Liver (tissue), 8 donors: ENCODE measurements at regions not wholly inside any gene's neighbourhood (a gene's known extent, or its start where the extent isn't known, plus 50 kb on each side); places are given as distances from the start of the nearest gene placed in this dataset.

Experiments
- DNase-seq: peaks from one replicate; pipeline ENCODE4 v3.0.0-alpha.2; 2017; ENCODE audit warnings: low spot score
- H3K27ac ChIP-seq, 2 donors: one replicate each; pipeline ENCODE4 v1.7.0; 2013; ENCODE audit warnings: inconsistent platforms in 2 of 2, low read length in 2 of 2, control low read depth in 1 of 2, low read depth in 1 of 2, mild to moderate bottlenecking in 1 of 2
- H3K27me3 ChIP-seq, 4 donors: one replicate each; pipeline versions ENCODE4 v1.6.1 to v1.7.0; 2013; ENCODE audit warnings: low read length in 3 of 4, inconsistent platforms in 1 of 4, mild to moderate bottlenecking in 1 of 4, moderate library complexity in 1 of 4; ENCODE audit not compliant: control insufficient read depth in 4 of 4, insufficient read depth in 4 of 4
- H3K36me3 ChIP-seq, 4 donors: one replicate each; pipeline versions ENCODE4 v1.6.1 to v1.7.0; 2013; ENCODE audit warnings: low read length in 3 of 4, mild to moderate bottlenecking in 3 of 4, low read depth in 1 of 4, moderate library complexity in 1 of 4; ENCODE audit not compliant: control insufficient read depth in 4 of 4, insufficient read depth in 3 of 4
- H3K4me1 ChIP-seq, 4 donors: one replicate each; pipeline versions ENCODE4 v1.6.1 to v1.7.0; 2013; ENCODE audit warnings: low read length in 3 of 4, mild to moderate bottlenecking in 3 of 4, moderate library complexity in 1 of 4; ENCODE audit not compliant: control insufficient read depth in 4 of 4, insufficient read depth in 4 of 4
- H3K4me3 ChIP-seq, 3 donors: one replicate each; pipeline versions ENCODE4 v1.6.1 to v1.7.0; 2013; ENCODE audit warnings: low read length in 3 of 3, control low read depth in 1 of 3, low read depth in 1 of 3, mild to moderate bottlenecking in 1 of 3
- H3K9ac ChIP-seq, 2 donors: one replicate each; pipeline ENCODE4 v1.7.0; 2013; ENCODE audit warnings: low read length in 2 of 2, mild to moderate bottlenecking in 2 of 2, moderate library complexity in 2 of 2, control low read depth in 1 of 2, low read depth in 1 of 2
- H3K9me3 ChIP-seq, 4 donors: one replicate each; pipeline versions ENCODE4 v1.6.1 to v1.7.0; 2013; ENCODE audit warnings: low read length in 3 of 4; ENCODE audit not compliant: control insufficient read depth in 4 of 4
- CTCF ChIP-seq: fragments of 150-350 bp; IDR thresholded peaks from 2 replicates; pipeline ENCODE4 v1.5.1; 2017; ENCODE audit warnings: improper control_type of control experiment, low read depth, low read length; ENCODE audit not compliant: missing input control
- EGR1 ChIP-seq, 2 donors: IDR thresholded peaks; 2 replicates each; pipeline ENCODE4 v1.6.1; 2016 to 2018; ENCODE audit warnings: antibody characterized with exemption in 2 of 2, low read depth in 2 of 2
- FOXA1 ChIP-seq: IDR thresholded peaks from 2 replicates; pipeline ENCODE4 v1.6.1; 2016; ENCODE audit warnings: antibody characterized with exemption
- GABPA ChIP-seq, 2 donors: IDR thresholded peaks in 1 of 2; conservative IDR thresholded peaks in 1 of 2; 2 replicates each; pipeline ENCODE4 v1.6.1; 2016; ENCODE audit warnings: antibody characterized with exemption in 2 of 2, mild to moderate bottlenecking in 1 of 2, moderate library complexity in 1 of 2
- HNF4A ChIP-seq, 2 donors: conservative IDR thresholded peaks; 2 replicates each; pipeline ENCODE4 v1.6.1; 2016; ENCODE audit warnings: antibody characterized with exemption in 2 of 2, mild to moderate bottlenecking in 2 of 2
- JUND ChIP-seq, 2 donors: IDR thresholded peaks; 2 replicates each; pipeline ENCODE4 v1.6.1; 2016; ENCODE audit warnings: antibody characterized with exemption in 2 of 2
- NR2F2 ChIP-seq: IDR thresholded peaks from 2 replicates; pipeline ENCODE4 v1.6.1; 2016; ENCODE audit warnings: antibody characterized with exemption
- RAD21 ChIP-seq, 2 donors: IDR thresholded peaks; 2 replicates each; pipeline ENCODE4 v1.6.1; 2016; ENCODE audit warnings: antibody characterized with exemption in 2 of 2, mild to moderate bottlenecking in 2 of 2
- REST ChIP-seq: IDR thresholded peaks from 2 replicates; pipeline ENCODE4 v1.6.1; 2016; ENCODE audit warnings: antibody characterized with exemption, mild to moderate bottlenecking
- RXRA ChIP-seq, 2 donors: IDR thresholded peaks; 2 replicates each; pipeline ENCODE4 v1.6.1; 2017 to 2018; ENCODE audit warnings: antibody characterized with exemption in 2 of 2, mild to moderate bottlenecking in 1 of 2
- WGBS: extraction: QIAGEN DNeasy Blood & Tissue Kit; methylation state at CpG from one replicate; pipeline ENCODE4 v1.1.7; 2013; 5-methylcytosine and 5-hydroxymethylcytosine counted together
- donor health status: healthy.
- donor health status: healthy.
- donor health status: healthy.
- donor health status: healthy.
- donor health status: healthy.

- H3K9ac ChIP-seq: peak overlapping the region in 1 of 2 donors; percentile 39
- H3K27ac ChIP-seq: peak overlapping the region; percentile 63 to 68
- no peak for DNase-seq
- H3K4me3 ChIP-seq: peak overlapping the region in 1 of 3 donors; percentile 72
- H3K4me1 ChIP-seq: peaks cover 0 to 2% (median 2%) of the 10 kb centered on the region in 4 donors
- peaks cover 0 to 3% (median 0%) of the 10 kb centered on the region in 4 donors for H3K27me3 ChIP-seq
- WGBS: 15% methylated on average over 20 of the region's 20 CpGs
- H3K36me3 ChIP-seq: no peaks in the 10 kb centered on the region
- H3K9me3 ChIP-seq: peaks cover 2 to 6% (median 3%) of the 10 kb centered on the region in 4 donors
- TF ChIP-seq REST (no peak), CTCF (no peak), NR2F2 (peak; percentile 59), RXRA (IDR thresholded peaks at IDR 0.05) (peak in 1 of 2 donors; percentile 2)
Observed at GRCh38 chr10:75294518-75294865, 58.7 kb upstream of the COMTD1 start.

- no peak overlapping the region for H3K9ac ChIP-seq
- TF ChIP-seq GABPA (IDR thresholded peaks at IDR 0.05 in 1 of 2, conservative IDR thresholded peaks at IDR 0.05 in 1 of 2) (no peak), JUND (IDR thresholded peaks at IDR 0.05) (no peak), REST (no peak), NR2F2 (no peak), FOXA1 (no peak), HNF4A (conservative IDR thresholded peaks at IDR 0.05) (no peak), EGR1 (IDR thresholded peaks at IDR 0.05; ENCODE audit: low read depth in 2 of 2) (no peak), RAD21 (IDR thresholded peaks at IDR 0.05) (no peak)
- no peak overlapping the region for H3K4me3 ChIP-seq
- H3K36me3 ChIP-seq: no peaks in the 10 kb centered on the region
- DNase-seq: no peak
- H3K27ac ChIP-seq: no peak overlapping the region
- peaks cover 0 to 2% (median 2%) of the 10 kb centered on the region in 4 donors for H3K4me1 ChIP-seq
- H3K9me3 ChIP-seq: peaks cover 2 to 6% (median 3%) of the 10 kb centered on the region in 4 donors
- WGBS: 74% methylated on average over 8 of the region's 8 CpGs
- H3K27me3 ChIP-seq: peaks cover 0 to 3% (median 0%) of the 10 kb centered on the region in 4 donors
Observed at GRCh38 chr10:75294031-75294437, 58.3 kb upstream of the COMTD1 start.
